HCT116 (cell line): ENCODE measurements at regions not wholly inside any gene's neighbourhood (a gene's known extent, or its start where the extent isn't known, plus 50 kb on each side); places are given as distances from the start of the nearest gene placed in this dataset.

Source experiments
- ATAC-seq: fragments of 200-7000 bp; cut with Tn5 transposase; 2 replicates; pipeline ENCODE4 v1.9.1; 2020; ENCODE audit warnings: mild to moderate bottlenecking, moderate library complexity
- BruUV-seq: library from RNA; stranded (reverse); fragments of 400-500 nt; replicated peaks from 2 replicates; lab custom pipeline; 2021; lab: Mats Ljungman, UMichigan
- CTCF ChIA-PET: fragments of 300-600 bp; sonication (Branson Sonifier 250); formaldehyde crosslinking; loops from one replicate; lab custom pipeline; 2021; ENCODE audit warnings: antibody characterized with exemption; lab: Charles Lee
- POLR2A ChIA-PET: fragments of 300-600, 350-600 bp; sonication (Branson Sonifier 250); formaldehyde crosslinking; loops from one replicate; lab custom pipeline; 2021; ENCODE audit warnings: antibody characterized with exemption; lab: Charles Lee
- RAD21 ChIA-PET, 2 experiments: fragments of 300-600 bp; sonication (Branson Sonifier 250); formaldehyde crosslinking; loops; one replicate each; lab custom pipeline; 2023; ENCODE audit warnings: low total read pairs in 2 of 2; ENCODE audit not compliant: uncharacterized antibody in 2 of 2, unreplicated experiment in 2 of 2, low non-redundant PET in 1 of 2; lab: Charles Lee
- DNase-seq: peaks from one replicate; pipeline ENCODE4 v3.0.0-alpha.2; 2010; ENCODE audit warnings: low read depth, low spot score
- H2AFZ ChIP-seq: fragments of 200-600 bp; shearing (Covaris generic), sonication (generic); 2 replicates; pipeline ENCODE4 v1.6.1; 2017; ENCODE audit warnings: low read depth, mixed run types, mixed read lengths, antibody characterized with exemption, low read length; ENCODE audit not compliant: poor library complexity, severe bottlenecking
- H3K27ac ChIP-seq: 2 replicates; pipeline ENCODE4 v1.5.1; 2012; ENCODE audit warnings: low read depth, low read length
- H3K27me3 ChIP-seq: fragments of 200-600 bp; sonication (generic); 2 replicates; pipeline ENCODE4 v1.6.1; 2016; ENCODE audit warnings: mixed run types, low read length, mixed read lengths; ENCODE audit not compliant: insufficient read depth
- H3K36me3 ChIP-seq, 2 experiments: fragments of 200-500 bp in 1 of 2; fragments of 200-600 bp in 1 of 2; sonication (Bioruptor generic) in 1 of 2; sonication (generic) in 1 of 2; 2 replicates each; pipeline versions ENCODE4 v1.5.1 to v1.6.1; 2014 to 2016; ENCODE audit warnings: low read length in 2 of 2, inconsistent platforms in 1 of 2, mixed read lengths in 1 of 2, mixed run types in 1 of 2; ENCODE audit not compliant: insufficient read depth in 2 of 2, control insufficient read depth in 1 of 2
- H3K4me1 ChIP-seq, 2 experiments: fragments of 200-600 bp in 1 of 2; sonication (generic) in 1 of 2; 2 replicates each; pipeline versions ENCODE4 v1.5.1 to v1.6.1; 2012 to 2017; ENCODE audit warnings: low read length in 2 of 2, inconsistent platforms in 1 of 2, mild to moderate bottlenecking in 1 of 2, mixed read lengths in 1 of 2, mixed run types in 1 of 2, moderate library complexity in 1 of 2; ENCODE audit not compliant: insufficient read depth in 2 of 2, control insufficient read depth in 1 of 2
- H3K4me2 ChIP-seq: fragments of 200-600 bp; sonication (generic); 2 replicates; pipeline ENCODE4 v1.6.1; 2017; ENCODE audit warnings: mixed run types, low read length, mixed read lengths
- H3K4me3 ChIP-seq, 2 experiments: fragments of 200-600 bp in 1 of 2; sonication (generic) in 1 of 2; replicated peaks in 1 of 2; 2 replicates each; pipeline ENCODE4 v1.5.1; 2011 to 2016; ENCODE audit warnings: low read length in 2 of 2, control low read depth in 1 of 2, low read depth in 1 of 2, mild to moderate bottlenecking in 1 of 2, mixed read lengths in 1 of 2, mixed run types in 1 of 2
- H3K79me2 ChIP-seq: fragments of 200-600 bp; sonication (generic); 2 replicates; pipeline ENCODE4 v1.6.1; 2017; ENCODE audit warnings: mild to moderate bottlenecking, mixed run types, low read length, moderate library complexity, mixed read lengths; ENCODE audit not compliant: insufficient read depth
- H3K9ac ChIP-seq: fragments of 200-600 bp; sonication (generic); 2 replicates; pipeline ENCODE4 v1.6.1; 2016; ENCODE audit warnings: low read length, mixed read lengths
- H3K9me2 ChIP-seq: fragments of 200-600 bp; sonication (generic), shearing (Covaris generic); 2 replicates; pipeline ENCODE4 v1.6.1; 2017; ENCODE audit warnings: mixed run types, mild to moderate bottlenecking, moderate library complexity; ENCODE audit not compliant: insufficient read depth
- H3K9me3 ChIP-seq, 2 experiments: fragments of 200-500 bp in 1 of 2; fragments of 200-600 bp in 1 of 2; sonication (Bioruptor generic) in 1 of 2; sonication (generic) in 1 of 2; 2 replicates each; pipeline ENCODE4 v1.6.1; 2014 to 2017; ENCODE audit warnings: low read length in 2 of 2, mixed read lengths in 2 of 2, inconsistent platforms in 1 of 2, low read depth in 1 of 2, mild to moderate bottlenecking in 1 of 2, mixed run types in 1 of 2, moderate library complexity in 1 of 2; ENCODE audit not compliant: control insufficient read depth in 1 of 2, insufficient read depth in 1 of 2
- H4K20me1 ChIP-seq: fragments of 200-600 bp; sonication (generic), shearing (Covaris generic); 2 replicates; pipeline ENCODE4 v1.6.1; 2017; ENCODE audit warnings: mixed run types, mild to moderate bottlenecking, moderate library complexity; ENCODE audit not compliant: insufficient read depth
- ATF3 ChIP-seq: IDR thresholded peaks from 2 replicates; pipeline ENCODE4 v1.6.1; 2012
- CBX3 ChIP-seq: IDR thresholded peaks from 2 replicates; pipeline ENCODE4 v1.6.1; 2012; ENCODE audit warnings: low read depth
- CEBPB ChIP-seq: IDR thresholded peaks from 2 replicates; pipeline ENCODE4 v1.6.1; 2012; ENCODE audit warnings: low read depth
- EGR1 ChIP-seq: IDR thresholded peaks from 2 replicates; pipeline ENCODE4 v1.6.1; 2012; ENCODE audit warnings: low read depth
- ELF1 ChIP-seq: IDR thresholded peaks from 2 replicates; pipeline ENCODE4 v1.6.1; 2012; ENCODE audit warnings: low read depth, borderline replicate concordance
- EZH2 ChIP-seq: fragments of 200-600 bp; sonication (generic); IDR thresholded peaks from 2 replicates; pipeline ENCODE4 v1.6.1; 2017; ENCODE audit warnings: antibody characterized with exemption, mixed run types
- MAX ChIP-seq: IDR thresholded peaks from 2 replicates; pipeline ENCODE4 v1.6.1; 2012
- SIN3A ChIP-seq: IDR thresholded peaks from 2 replicates; pipeline ENCODE4 v1.6.1; 2012; ENCODE audit warnings: low read depth
- TCF7L2 ChIP-seq: IDR thresholded peaks from 2 replicates; pipeline ENCODE4 v1.7.0; 2011; ENCODE audit warnings: borderline replicate concordance, inconsistent platforms; ENCODE audit not compliant: insufficient read depth, insufficient read length; ENCODE audit errors: extremely low read depth
- ZBTB33 ChIP-seq: IDR thresholded peaks from 2 replicates; pipeline ENCODE4 v1.6.1; 2011; ENCODE audit warnings: mild to moderate bottlenecking, low read length, moderate library complexity; ENCODE audit not compliant: insufficient replicate concordance; ENCODE audit errors: extremely low read depth
- intact Hi-C: fragments of 100-400 bp; cut with micrococcal nuclease; formaldehyde crosslinking; loops from 2 replicates; pipeline ENCODE4 v1.10.0; 2022

GRCh38 chr12:102596031-102596430 lies 115.7 kb upstream of the IGF1 start:
- Histone ChIP-seq H3K27ac (no peak overlapping the region), H3K4me2 (no peak overlapping the region), H4K20me1 (no peaks in the 10 kb centered on the region), H3K4me1 (no peaks in the 10 kb centered on the region), H2AFZ (no peak overlapping the region), H3K9me2 (no peaks in the 10 kb centered on the region), H3K9me3 (no peaks in the 10 kb centered on the region), H3K79me2 (no peaks in the 10 kb centered on the region), H3K36me3 (no peaks in the 10 kb centered on the region), H3K9ac (no peak overlapping the region), H3K4me3 (no peak overlapping the region), H3K27me3 (peaks cover 7% of the 10 kb centered on the region; the same call in 1 of the 2 replicates)
- BruUV-seq = no TSS peak
- ATAC-seq = no peak
- TF ChIP-seq ELF1 = no peak
- TF ChIP-seq SIN3A = no peak
- TF ChIP-seq TCF7L2 = no peak
- no peak for DNase-seq
- ChIA-PET CTCF (no interaction called here), RAD21 (no interaction called here), POLR2A (no interaction called here)
- intact Hi-C loops = no loop called here

- DNase-seq (no peak), ATAC-seq (no peak)
- no peak overlapping the region for H3K4me2 ChIP-seq
- no peaks in the 10 kb centered on the region for H3K36me3 ChIP-seq
- H3K4me3 ChIP-seq = no peak overlapping the region
- no peaks in the 10 kb centered on the region for H4K20me1 ChIP-seq
- no peak overlapping the region for H2AFZ ChIP-seq
- TF ChIP-seq TCF7L2 = no peak
- TF ChIP-seq ATF3 = no peak
- TF ChIP-seq EGR1 = no peak
- no peak for TF ChIP-seq CBX3
- TF ChIP-seq EZH2 = no peak
- TF ChIP-seq CEBPB = no peak
- no peak for TF ChIP-seq ZBTB33
- no peak for TF ChIP-seq MAX
- H3K27ac ChIP-seq = no peak overlapping the region
- H3K9me3 ChIP-seq = no peaks in the 10 kb centered on the region
- H3K27me3 ChIP-seq = peaks cover 7% of the 10 kb centered on the region; the same call in 1 of the 2 replicates
- RAD21 ChIA-PET = no interaction called here
- BruUV-seq = no TSS peak
- no peaks in the 10 kb centered on the region for H3K79me2 ChIP-seq
- no peaks in the 10 kb centered on the region for H3K9me2 ChIP-seq
- POLR2A ChIA-PET = no interaction called here
- H3K9ac ChIP-seq = no peak overlapping the region
- H3K4me1 ChIP-seq = no peaks in the 10 kb centered on the region
- CTCF ChIA-PET = no interaction called here
- intact Hi-C loops = no loop called here
These were observed 115.0 kb upstream of the IGF1 start for GRCh38 chr12:102595315-102595714.
